CD14-positive monocyte (primary cell): ENCODE measurements at regions not wholly inside any gene's neighbourhood (a gene's known extent, or its start where the extent isn't known, plus 50 kb on each side); places are given as distances from the start of the nearest gene placed in this dataset.

Experiments used
- DNase-seq, 3 donors: peaks; one replicate each; pipeline ENCODE4 v3.0.0-alpha.2; 2011 to 2022
- H2AFZ ChIP-seq: 2 replicates; pipeline ENCODE4 v1.6.0; 2012; ENCODE audit warnings: mild to moderate bottlenecking, low read depth, low read length, inconsistent platforms; ENCODE audit not compliant: insufficient read depth, poor library complexity, severe bottlenecking
- H3K27ac ChIP-seq, 2 donors: 1 replicate in 1 of 2; 2 replicates in 1 of 2; pipeline ENCODE4 v1.5.1; 2012 to 2013; ENCODE audit warnings: low read length in 2 of 2, control low read depth in 1 of 2, inconsistent platforms in 1 of 2, low read depth in 1 of 2, mild to moderate bottlenecking in 1 of 2
- H3K27me3 ChIP-seq, 2 donors: one replicate each; pipeline versions ENCODE4 v1.6.0 to v1.6.1; 2011 to 2013; ENCODE audit warnings: low read length in 2 of 2; ENCODE audit not compliant: control insufficient read depth in 2 of 2, insufficient read depth in 2 of 2
- H3K36me3 ChIP-seq, 2 donors: replicated peaks in 1 of 2; 1 replicate in 1 of 2; 2 replicates in 1 of 2; pipeline versions ENCODE4 v1.5.1 to v1.6.1; 2012 to 2013; ENCODE audit warnings: low read length in 2 of 2, control low read depth in 1 of 2, inconsistent platforms in 1 of 2, mild to moderate bottlenecking in 1 of 2; ENCODE audit not compliant: insufficient read depth in 2 of 2, control insufficient read depth in 1 of 2
- H3K4me1 ChIP-seq, 2 donors: 1 replicate in 1 of 2; 2 replicates in 1 of 2; pipeline versions ENCODE4 v1.5.1 to v1.6.1; 2012 to 2013; ENCODE audit warnings: low read length in 2 of 2, control low read depth in 1 of 2, inconsistent platforms in 1 of 2, mild to moderate bottlenecking in 1 of 2, moderate library complexity in 1 of 2; ENCODE audit not compliant: insufficient read depth in 2 of 2, control insufficient read depth in 1 of 2
- H3K4me2 ChIP-seq: replicated peaks from 2 replicates; pipeline ENCODE3; 2012; ENCODE audit warnings: low read length, moderate library complexity, mild to moderate bottlenecking; ENCODE audit not compliant: poor library complexity, severe bottlenecking; ENCODE audit errors: extremely low read depth
- H3K4me3 ChIP-seq, 3 experiments: fragments of 200-600 bp in 1 of 3; sonication (generic) in 1 of 3; replicated peaks in 1 of 3; 1 replicate in 2 of 3; 2 replicates in 1 of 3; pipeline ENCODE4 v1.5.1; 2011 to 2013; ENCODE audit warnings: low read length in 3 of 3, mild to moderate bottlenecking in 3 of 3, control low read depth in 2 of 3, low read depth in 2 of 3, inconsistent platforms in 1 of 3, moderate library complexity in 1 of 3
- H3K79me2 ChIP-seq: 2 replicates; pipeline ENCODE4 v1.6.0; 2012; ENCODE audit warnings: mild to moderate bottlenecking, control low read depth, inconsistent platforms, low read length, moderate library complexity; ENCODE audit not compliant: insufficient read depth
- H3K9ac ChIP-seq: 2 replicates; pipeline ENCODE4 v1.6.0; 2017; ENCODE audit warnings: low read length, mild to moderate bottlenecking; ENCODE audit not compliant: insufficient read depth, poor library complexity, severe bottlenecking
- H3K9me3 ChIP-seq, 2 donors: replicated peaks in 1 of 2; 1 replicate in 1 of 2; 2 replicates in 1 of 2; pipeline versions ENCODE4 v1.5.1 to v1.6.1; 2012 to 2013; ENCODE audit warnings: low read length in 2 of 2, control low read depth in 1 of 2; ENCODE audit not compliant: control insufficient read depth in 1 of 2, insufficient read depth in 1 of 2
- H4K20me1 ChIP-seq: 2 replicates; pipeline ENCODE4 v1.6.0; 2012; ENCODE audit warnings: mild to moderate bottlenecking, low read length, control low read depth, moderate library complexity; ENCODE audit not compliant: insufficient read depth
- H3K27ac Mint-ChIP-seq, 7 donors: one replicate each; pipeline ENCODE4 v1.8.0; 2020; ENCODE audit warnings: mild to moderate bottlenecking in 7 of 7, mixed read lengths in 7 of 7, moderate library complexity in 6 of 7, inconsistent platforms in 2 of 7
- H3K27me3 Mint-ChIP-seq, 3 donors: one replicate each; pipeline ENCODE4 v1.8.0; 2021 to 2022; ENCODE audit warnings: low read depth in 3 of 3, mild to moderate bottlenecking in 3 of 3, mixed read lengths in 3 of 3, moderate library complexity in 3 of 3, inconsistent platforms in 1 of 3
- H3K36me3 Mint-ChIP-seq, 2 donors: one replicate each; pipeline ENCODE4 v1.8.0; 2020; ENCODE audit warnings: mixed read lengths in 2 of 2, inconsistent platforms in 1 of 2, mild to moderate bottlenecking in 1 of 2
- H3K4me1 Mint-ChIP-seq: one replicate; pipeline ENCODE4 v1.8.0; 2020; ENCODE audit warnings: mild to moderate bottlenecking, mixed read lengths
- H3K4me3 Mint-ChIP-seq, 2 donors: one replicate each; pipeline ENCODE4 v1.8.0; 2020; ENCODE audit warnings: mild to moderate bottlenecking in 2 of 2, mixed read lengths in 2 of 2, moderate library complexity in 1 of 2
- H3K9me3 Mint-ChIP-seq, 7 donors: one replicate each; pipeline ENCODE4 v1.8.0; 2020 to 2022; ENCODE audit warnings: mixed read lengths in 7 of 7, mild to moderate bottlenecking in 6 of 7, moderate library complexity in 6 of 7, inconsistent platforms in 2 of 7
- CTCF ChIP-seq: fragments of 200-600 bp; IDR thresholded peaks from one replicate; pipeline ENCODE4 v1.8.0; 2022; ENCODE audit warnings: antibody characterized with exemption, mild to moderate bottlenecking
- WGBS: methylation state at CpG from one replicate; pipeline ENCODE4 v1.1.5; 2013; ENCODE audit warnings: missing lambda C conversion rate; ENCODE audit not compliant: insufficient coverage; 5-methylcytosine and 5-hydroxymethylcytosine counted together
- intact Hi-C, 2 donors: fragments of 100-400 bp; cut with micrococcal nuclease; formaldehyde crosslinking; loops; one replicate each; pipeline versions ENCODE4 v1.15.0 to v1.15.1; 2023

- no peaks in the 10 kb centered on the region for H3K9me3 ChIP-seq
- Mint-ChIP-seq H3K4me1 (no peaks in the 10 kb centered on the region), H3K36me3 (no peaks in the 10 kb centered on the region), H3K9me3 (peaks cover 0 to 8% (median 0%) of the 10 kb centered on the region in 7 donors), H3K27ac (no peak overlapping the region), H3K27me3 (no peaks in the 10 kb centered on the region), H3K4me3 (no peak overlapping the region)
- no peak for DNase-seq
- no peak for TF ChIP-seq CTCF
- H3K27me3 ChIP-seq = no peaks in the 10 kb centered on the region
- no peaks in the 10 kb centered on the region for H3K79me2 ChIP-seq
- no peaks in the 10 kb centered on the region for H3K36me3 ChIP-seq
- H3K9ac ChIP-seq = no peak overlapping the region
- no peak overlapping the region for H3K27ac ChIP-seq
- no peaks in the 10 kb centered on the region for H4K20me1 ChIP-seq
- 100% methylated on average over 1 of the region's 3 CpGs for WGBS
- intact Hi-C loops = no loop called here
- H3K4me2 ChIP-seq = no peak overlapping the region
- no peaks in the 10 kb centered on the region for H3K4me1 ChIP-seq
- H3K4me3 ChIP-seq = no peak overlapping the region
- H2AFZ ChIP-seq = no peak overlapping the region
These were observed 137.0 kb upstream of the IL15 start for GRCh38 chr4:141499261-141499853.

- H3K4me3 ChIP-seq = no peak overlapping the region
- no peak overlapping the region for H3K4me2 ChIP-seq
- no peak overlapping the region for H3K4me3 Mint-ChIP-seq
- intact Hi-C loops = no loop called here
- no peaks in the 10 kb centered on the region for H3K36me3 Mint-ChIP-seq
- no peaks in the 10 kb centered on the region for H4K20me1 ChIP-seq
- H3K9me3 ChIP-seq = no peaks in the 10 kb centered on the region
- no peak overlapping the region for H2AFZ ChIP-seq
- no peak for TF ChIP-seq CTCF
- H3K27me3 Mint-ChIP-seq = no peaks in the 10 kb centered on the region
- no peaks in the 10 kb centered on the region for H3K36me3 ChIP-seq
- no peaks in the 10 kb centered on the region for H3K4me1 ChIP-seq
- WGBS = no CpG with 5 or more reads among the region's 1 CpG
- DNase-seq = no peak
- no peaks in the 10 kb centered on the region for H3K4me1 Mint-ChIP-seq
- H3K9ac ChIP-seq = no peak overlapping the region
- peaks cover 0 to 8% (median 2%) of the 10 kb centered on the region in 7 donors for H3K9me3 Mint-ChIP-seq
- H3K27ac Mint-ChIP-seq = no peak overlapping the region
- no peaks in the 10 kb centered on the region for H3K27me3 ChIP-seq
- H3K79me2 ChIP-seq = no peaks in the 10 kb centered on the region
- H3K27ac ChIP-seq = no peak overlapping the region
These were observed 135.0 kb upstream of the IL15 start for GRCh38 chr4:141501395-141501794.
